ENCODE measurements at regions not wholly inside any gene's neighbourhood (a gene's known extent, or its start where the extent isn't known, plus 50 kb on each side); places are given as distances from the start of the nearest gene placed in this dataset.

DNA sequence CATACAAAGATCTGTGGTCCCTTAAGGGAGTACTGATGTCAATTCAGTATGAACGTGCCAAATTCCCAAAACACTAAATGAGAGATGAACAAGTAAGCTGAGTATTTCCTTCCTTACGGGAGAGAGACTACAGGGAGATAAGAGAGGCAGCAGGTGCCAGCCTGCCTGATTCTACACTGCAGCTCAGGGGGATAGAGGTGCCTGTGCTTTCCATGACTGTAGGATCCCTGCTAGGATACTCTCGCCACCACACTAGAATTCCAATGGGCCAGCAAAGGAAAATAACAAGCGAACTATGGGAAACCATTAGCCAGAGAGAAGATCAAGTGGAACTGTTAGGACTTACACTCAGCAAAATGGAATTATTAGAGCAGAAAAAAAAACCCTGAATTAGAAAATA is 198.5 kb upstream of the BTBD3 start:
- TF ChIP-seq YY1 (IDR thresholded peaks at IDR 0.05; ENCODE audit: low read depth) (no peak), MAX (IDR thresholded peaks at IDR 0.05; ENCODE audit: low read depth) (no peak)
